Endodermal cell (in vitro differentiated cells): ENCODE measurements at regions not wholly inside any gene's neighbourhood (a gene's known extent, or its start where the extent isn't known, plus 50 kb on each side); places are given as distances from the start of the nearest gene placed in this dataset.

Experiments
- DNase-seq: peaks from one replicate; pipeline ENCODE4 v3.0.0-alpha.2; 2017
- H3K27ac ChIP-seq: 2 replicates; pipeline ENCODE4 v1.5.1; 2013; ENCODE audit warnings: mild to moderate bottlenecking, low read depth, low read length, moderate library complexity
- H3K27me3 ChIP-seq: 2 replicates; pipeline ENCODE4 v1.6.1; 2013; ENCODE audit warnings: mild to moderate bottlenecking, low read length, moderate library complexity; ENCODE audit not compliant: insufficient read depth, control insufficient read depth, poor library complexity, severe bottlenecking
- H3K36me3 ChIP-seq: 2 replicates; pipeline ENCODE4 v1.7.0; 2013; ENCODE audit warnings: mild to moderate bottlenecking, low read length, moderate library complexity; ENCODE audit not compliant: control insufficient read depth, insufficient read depth
- H3K4me1 ChIP-seq: one replicate; pipeline ENCODE4 v1.7.0; 2013; ENCODE audit warnings: low read length; ENCODE audit not compliant: control insufficient read depth, insufficient read depth
- H3K4me3 ChIP-seq: 2 replicates; pipeline ENCODE4 v1.5.1; 2013; ENCODE audit warnings: mild to moderate bottlenecking, low read length, moderate library complexity
- H3K9ac ChIP-seq: 2 replicates; pipeline ENCODE4 v1.6.1; 2013; ENCODE audit warnings: mild to moderate bottlenecking, low read length, moderate library complexity; ENCODE audit not compliant: poor library complexity, severe bottlenecking; ENCODE audit errors: extremely low read depth
- H3K9me3 ChIP-seq: 2 replicates; pipeline ENCODE4 v1.6.1; 2013; ENCODE audit warnings: mild to moderate bottlenecking, low read length, moderate library complexity; ENCODE audit not compliant: control insufficient read depth
- H3K27ac Mint-ChIP-seq: 2 replicates; pipeline ENCODE4 v1.8.0; 2020; ENCODE audit warnings: mixed read lengths
- H3K27me3 Mint-ChIP-seq: 2 replicates; pipeline ENCODE4 v1.8.0; 2021; ENCODE audit warnings: mild to moderate bottlenecking, mixed read lengths; ENCODE audit not compliant: insufficient read depth
- H3K36me3 Mint-ChIP-seq: 2 replicates; pipeline ENCODE4 v1.8.0; 2020; ENCODE audit warnings: low read depth, mixed read lengths
- H3K4me1 Mint-ChIP-seq: 2 replicates; pipeline ENCODE4 v1.8.0; 2020; ENCODE audit warnings: mixed read lengths
- H3K4me3 Mint-ChIP-seq: 2 replicates; pipeline ENCODE4 v1.8.0; 2020; ENCODE audit warnings: mild to moderate bottlenecking, moderate library complexity, mixed read lengths
- H3K9me3 Mint-ChIP-seq: 2 replicates; pipeline ENCODE4 v1.8.0; 2020; ENCODE audit warnings: mild to moderate bottlenecking, mixed read lengths
- CTCF ChIP-seq: fragments of 200-600 bp; sonication (generic); conservative IDR thresholded peaks from 2 replicates; pipeline ENCODE4 v1.5.0; 2021; ENCODE audit warnings: antibody characterized with exemption, mild to moderate bottlenecking
- WGBS, 2 experiments: methylation state at CpG; one replicate each; pipeline versions ENCODE4 v1.1.5 to v1.1.7; 2013; ENCODE audit warnings: missing lambda C conversion rate in 2 of 2, mixed read lengths in 1 of 2; ENCODE audit not compliant: insufficient coverage in 1 of 2, insufficient read length in 1 of 2; 5-methylcytosine and 5-hydroxymethylcytosine counted together

DNA sequence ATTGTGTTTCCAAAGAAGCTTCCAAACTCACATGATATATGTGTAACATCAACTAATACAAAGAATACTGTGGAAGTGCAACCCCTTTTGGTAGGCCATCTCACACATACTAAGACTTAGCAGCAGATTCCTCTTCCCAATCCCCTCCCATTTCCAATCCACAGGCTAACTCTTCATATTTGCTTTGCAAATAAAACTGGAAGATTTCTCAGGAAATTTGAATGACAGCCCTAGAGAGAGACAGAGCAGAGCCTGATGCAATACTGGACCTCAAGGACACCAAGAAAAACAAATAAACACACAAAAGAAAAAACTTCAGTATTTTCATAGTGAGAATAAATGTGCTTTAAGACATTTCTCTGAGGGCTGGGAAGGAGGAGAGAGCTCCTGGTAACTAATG is 190.2 kb upstream of the BRINP3 start:
- Histone ChIP-seq H3K4me1 (no peaks in the 10 kb centered on the region), H3K36me3 (no peaks in the 10 kb centered on the region), H3K9me3 (no peaks in the 10 kb centered on the region), H3K27ac (no peak overlapping the region), H3K27me3 (no peaks in the 10 kb centered on the region), H3K9ac (no peak overlapping the region), H3K4me3 (no peak overlapping the region)
- Mint-ChIP-seq H3K27ac (no peak overlapping the region), H3K36me3 (no peaks in the 10 kb centered on the region), H3K9me3 (no peaks in the 10 kb centered on the region), H3K27me3 (no peaks in the 10 kb centered on the region), H3K4me3 (no peak overlapping the region), H3K4me1 (no peaks in the 10 kb centered on the region)
- no peak for TF ChIP-seq CTCF
- DNase-seq = no peak

GRCh38 chr1:190679044-190679443 is 201.4 kb upstream of the BRINP3 start:
- no peak overlapping the region for H3K27ac Mint-ChIP-seq
- no peak overlapping the region for H3K4me3 Mint-ChIP-seq
- TF ChIP-seq CTCF = no peak

DNA sequence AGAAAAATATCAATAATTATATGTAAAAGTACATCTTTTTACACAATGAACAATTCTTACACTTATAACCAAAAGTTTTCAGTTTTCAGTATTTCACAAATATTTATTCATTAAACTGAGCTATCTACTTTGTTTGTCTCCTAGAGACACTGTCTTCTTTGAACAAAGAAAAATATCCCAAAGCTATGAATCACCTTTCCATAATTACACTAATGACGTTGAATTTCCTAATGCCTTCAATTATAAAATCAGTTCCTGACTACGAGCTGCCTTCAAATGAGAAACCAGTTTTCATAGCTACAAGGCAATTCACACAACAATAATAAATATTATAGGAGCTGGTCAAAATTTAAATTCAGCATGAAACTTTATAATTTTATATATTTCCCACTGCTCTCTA is 201.8 kb upstream of the BRINP3 start:
- Histone ChIP-seq H3K4me1 (no peaks in the 10 kb centered on the region), H3K9ac (no peak overlapping the region), H3K36me3 (no peaks in the 10 kb centered on the region), H3K27ac (no peak overlapping the region), H3K4me3 (no peak overlapping the region), H3K27me3 (no peaks in the 10 kb centered on the region), H3K9me3 (no peaks in the 10 kb centered on the region)
- Mint-ChIP-seq H3K27me3 (no peaks in the 10 kb centered on the region), H3K4me3 (no peak overlapping the region), H3K4me1 (peaks cover 4% of the 10 kb centered on the region), H3K27ac (no peak overlapping the region), H3K9me3 (no peaks in the 10 kb centered on the region), H3K36me3 (no peaks in the 10 kb centered on the region)
- no peak for DNase-seq
- TF ChIP-seq CTCF = no peak
- WGBS, 2 experiments = 80 to 100% methylated on average over 1 to 2 of the region's 2 CpGs

More at GRCh38 chr1:190679044-190679443, 201.4 kb upstream of the BRINP3 start:
- no peaks in the 10 kb centered on the region for H3K36me3 ChIP-seq
- Mint-ChIP-seq H3K27me3 (no peaks in the 10 kb centered on the region), H3K4me1 (peaks cover 4% of the 10 kb centered on the region), H3K36me3 (no peaks in the 10 kb centered on the region), H3K9me3 (no peaks in the 10 kb centered on the region)
- 95 to 100% methylated on average over 2 to 4 of the region's 4 CpGs for WGBS, 2 experiments
- no peak for DNase-seq
- H3K9ac ChIP-seq = no peak overlapping the region
- no peak overlapping the region for H3K4me3 ChIP-seq
- H3K9me3 ChIP-seq = no peaks in the 10 kb centered on the region
- no peaks in the 10 kb centered on the region for H3K4me1 ChIP-seq
- no peaks in the 10 kb centered on the region for H3K27me3 ChIP-seq
- no peak overlapping the region for H3K27ac ChIP-seq
